Activated T-cell treated with anti-CD3 and anti-CD28 coated beads for 4 hours (primary cell): ENCODE measurements at regions not wholly inside any gene's neighbourhood (a gene's known extent, or its start where the extent isn't known, plus 50 kb on each side); places are given as distances from the start of the nearest gene placed in this dataset.

ENCODE experiments used
- DNase-seq: peaks from one replicate; pipeline ENCODE4 v3.0.0-alpha.2; 2020

- DNase-seq = no peak
These were observed 93.0 kb downstream of the PPP1R3A start for GRCh38 chr7:113825832-113826231.

GRCh38 chr7:113824117-113824823 is 94.5 kb downstream of the PPP1R3A start:
- no peak for DNase-seq

- no peak for DNase-seq
These were observed 99.3 kb downstream of the PPP1R3A start for GRCh38 chr7:113819474-113819873.

- DNase-seq = no peak
These were observed 102.2 kb downstream of the PPP1R3A start for GRCh38 chr7:113816639-113817038.

- DNase-seq = no peak
These were observed 105.3 kb downstream of the PPP1R3A start for GRCh38 chr7:113813471-113813870.

GRCh38 chr7:113812591-113813255 is 106.1 kb downstream of the PPP1R3A start:
- DNase-seq = no peak

- DNase-seq = no peak
These were observed 108.6 kb downstream of the PPP1R3A start for GRCh38 chr7:113810080-113810744.

- no peak for DNase-seq
These were observed 109.2 kb downstream of the PPP1R3A start for GRCh38 chr7:113809581-113809980.

- no peak for DNase-seq
These were observed 112.0 kb downstream of the PPP1R3A start for GRCh38 chr7:113806633-113807327.

GRCh38 chr7:113805976-113806375 is 112.8 kb downstream of the PPP1R3A start:
- no peak for DNase-seq

GRCh38 chr7:113804475-113805095 is 114.2 kb downstream of the PPP1R3A start:
- DNase-seq = no peak

- no peak for DNase-seq
These were observed 117.1 kb downstream of the PPP1R3A start for GRCh38 chr7:113801751-113802150.

- DNase-seq = no peak
These were observed 118.0 kb downstream of the PPP1R3A start for GRCh38 chr7:113800826-113801225.

GRCh38 chr7:113799896-113800295 is 118.9 kb downstream of the PPP1R3A start:
- DNase-seq = no peak

GRCh38 chr7:113797420-113798010 is 121.3 kb downstream of the PPP1R3A start:
- DNase-seq = no peak

GRCh38 chr7:113796557-113796956 is 122.3 kb downstream of the PPP1R3A start:
- DNase-seq = no peak

- no peak for DNase-seq
These were observed 124.2 kb downstream of the PPP1R3A start for GRCh38 chr7:113794573-113794972.

- DNase-seq = no peak
These were observed 125.6 kb downstream of the PPP1R3A start for GRCh38 chr7:113793171-113793570.

GRCh38 chr7:113790025-113790424 is 128.8 kb downstream of the PPP1R3A start:
- DNase-seq = no peak

- no peak for DNase-seq
These were observed 131.7 kb downstream of the PPP1R3A start for GRCh38 chr7:113787106-113787505.

- DNase-seq = no peak
These were observed 133.9 kb downstream of the PPP1R3A start for GRCh38 chr7:113784956-113785355.

- DNase-seq = no peak
These were observed 134.5 kb downstream of the PPP1R3A start for GRCh38 chr7:113784316-113784715.

- DNase-seq = no peak
These were observed 135.4 kb downstream of the PPP1R3A start for GRCh38 chr7:113783403-113783802.
